PC-3 (cell line): ENCODE measurements at regions not wholly inside any gene's neighbourhood (a gene's known extent, or its start where the extent isn't known, plus 50 kb on each side); places are given as distances from the start of the nearest gene placed in this dataset.
A peak's percentile ranks its signal among the peaks of the same experiment; 100 is the strongest.

ENCODE experiments used
- ATAC-seq: fragments of 200-7000 bp; cut with Tn5 transposase; 2 replicates; pipeline ENCODE4 v1.9.1; 2020; ENCODE audit warnings: mild to moderate bottlenecking, moderate library complexity
- BruUV-seq: library from RNA; stranded (reverse); fragments of 400-500 nt; replicated peaks from 2 replicates; lab custom pipeline; 2021; lab: Mats Ljungman, UMichigan
- CTCF ChIA-PET: fragments of 300-600 bp; sonication (Branson Sonifier 250); formaldehyde crosslinking; loops from one replicate; lab custom pipeline; 2022; ENCODE audit warnings: antibody characterized with exemption; lab: Charles Lee
- POLR2A ChIA-PET: fragments of 300-600 bp; sonication (Branson Sonifier 250); formaldehyde crosslinking; loops from one replicate; lab custom pipeline; 2022; ENCODE audit warnings: antibody characterized with exemption; ENCODE audit not compliant: unreplicated experiment; lab: Charles Lee
- DNase-seq: peaks from one replicate; pipeline ENCODE4 v3.0.0-alpha.2; 2015
- H2AFZ ChIP-seq: fragments of 300-600 bp; sonication (generic); 2 replicates; pipeline ENCODE4 v1.6.0; 2016; ENCODE audit warnings: antibody characterized with exemption, low read length
- H3F3A ChIP-seq: fragments of 300-600 bp; sonication (generic); one replicate; pipeline ENCODE4 v1.6.0; 2017; ENCODE audit warnings: antibody characterized with exemption, low read length, control low read depth, mild to moderate bottlenecking; ENCODE audit not compliant: unreplicated experiment
- H3K27ac ChIP-seq: fragments of 300-600 bp; sonication (generic); 2 replicates; pipeline ENCODE4 v1.5.1; 2016; ENCODE audit warnings: mild to moderate bottlenecking, low read length
- H3K27me3 ChIP-seq: fragments of 300-600 bp; sonication (generic); 2 replicates; pipeline ENCODE4 v1.6.1; 2016; ENCODE audit warnings: low read length, mixed read lengths
- H3K36me3 ChIP-seq: fragments of 300-600 bp; sonication (generic); 2 replicates; pipeline ENCODE4 v1.6.1; 2016; ENCODE audit warnings: low read depth, mixed run types, low read length, mixed read lengths
- H3K4me1 ChIP-seq: fragments of 300-600 bp; sonication (generic); 2 replicates; pipeline ENCODE4 v1.5.1; 2016; ENCODE audit warnings: low read length; ENCODE audit not compliant: insufficient read depth
- H3K4me2 ChIP-seq: fragments of 300-600 bp; sonication (generic); 2 replicates; pipeline ENCODE4 v1.6.0; 2016; ENCODE audit warnings: low read length
- H3K4me3 ChIP-seq: fragments of 300-600 bp; sonication (generic); 2 replicates; pipeline ENCODE4 v1.5.1; 2016; ENCODE audit warnings: mild to moderate bottlenecking, low read length, mixed read lengths
- H3K79me2 ChIP-seq: fragments of 300-600 bp; sonication (generic); 2 replicates; pipeline ENCODE4 v1.6.1; 2017; ENCODE audit warnings: low read length, mixed read lengths
- H3K9ac ChIP-seq: fragments of 300-600 bp; sonication (generic); 2 replicates; pipeline ENCODE4 v1.6.0; 2016; ENCODE audit warnings: mild to moderate bottlenecking, low read length
- H3K9me2 ChIP-seq: fragments of 300-600 bp; sonication (generic); replicated peaks from 2 replicates; pipeline ENCODE4 v1.6.1; 2016; ENCODE audit warnings: mixed run types, low read length, mixed read lengths
- H3K9me3 ChIP-seq: fragments of 300-600 bp; sonication (generic); 2 replicates; pipeline ENCODE4 v1.6.1; 2016; ENCODE audit warnings: low read length, mixed read lengths
- H4K20me1 ChIP-seq: fragments of 300-600 bp; sonication (generic); 2 replicates; pipeline ENCODE4 v1.6.1; 2016; ENCODE audit warnings: low read length, mixed read lengths
- CTCF ChIP-seq: fragments of 300-600 bp; sonication (generic); conservative IDR thresholded peaks from 2 replicates; pipeline ENCODE4 v1.5.1; 2017; ENCODE audit warnings: antibody characterized with exemption, low read depth, mild to moderate bottlenecking, low read length
- EZH2 ChIP-seq: fragments of 300-600 bp; sonication (generic); IDR thresholded peaks from one replicate; pipeline ENCODE4 v1.6.1; 2017; ENCODE audit warnings: antibody characterized with exemption, mild to moderate bottlenecking, low read length; ENCODE audit not compliant: unreplicated experiment
- EZH2phosphoT487 ChIP-seq: fragments of 300-600 bp; sonication (generic); IDR thresholded peaks from 2 replicates; pipeline ENCODE4 v1.6.1; 2018; ENCODE audit warnings: mild to moderate bottlenecking, antibody characterized with exemption, low read length, borderline replicate concordance
- intact Hi-C: fragments of 100-400 bp; cut with micrococcal nuclease; formaldehyde crosslinking; loops from 2 replicates; pipeline ENCODE4 v1.9.0; 2023

DNA sequence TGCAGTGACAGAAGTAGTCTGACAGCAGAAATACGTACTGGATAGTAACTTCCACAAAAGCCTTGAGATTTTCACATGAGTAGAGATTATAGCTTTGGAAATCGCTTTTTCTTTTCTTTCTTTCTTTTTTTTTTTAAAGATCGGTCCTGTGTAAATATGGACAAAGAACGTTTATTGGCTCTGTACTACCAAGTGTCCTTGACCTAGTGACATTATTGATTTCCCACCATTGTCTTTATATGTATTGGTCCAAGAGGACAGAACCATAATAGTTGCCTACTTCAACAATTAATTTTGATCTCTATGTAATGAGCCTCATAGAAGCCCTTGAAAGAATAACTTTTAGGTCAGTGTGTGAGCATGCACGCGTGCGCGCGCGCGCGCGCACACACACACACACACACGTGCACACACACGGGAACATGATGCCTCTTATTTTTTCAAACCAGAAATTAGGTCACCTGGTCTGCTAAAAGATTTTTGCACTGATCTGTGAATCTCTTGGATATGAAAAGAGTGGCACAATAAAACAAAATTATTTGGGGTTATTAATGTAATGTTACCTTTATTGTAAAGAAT, 516.8 kb downstream of the PSAT1 start:
- TF ChIP-seq CTCF, result no peak
- TF ChIP-seq EZH2, result no peak
- TF ChIP-seq EZH2phosphoT487, result no peak
- POLR2A ChIA-PET, result no interaction called here
- no peak overlapping the region for H3K4me3 ChIP-seq
- no peak overlapping the region for H2AFZ ChIP-seq
- no peaks in the 10 kb centered on the region for H3K9me3 ChIP-seq
- H3K4me2 ChIP-seq, result no peak overlapping the region
- no peaks in the 10 kb centered on the region for H3K79me2 ChIP-seq
- no peaks in the 10 kb centered on the region for H4K20me1 ChIP-seq
- no peaks in the 10 kb centered on the region for H3K9me2 ChIP-seq
- ATAC-seq (no peak), DNase-seq (no peak)
- CTCF ChIA-PET, result no interaction called here
- H3K27ac ChIP-seq, result no peak overlapping the region
- intact Hi-C loops, result loop anchor here (5.0 kb wide), 1 partner anchor 191 kb away; no protein-coding TSS in a partner anchor
- H3K36me3 ChIP-seq, result no peaks in the 10 kb centered on the region
- peaks cover 12% of the 10 kb centered on the region for H3K4me1 ChIP-seq
- H3K9ac ChIP-seq, result no peak overlapping the region
- H3K27me3 ChIP-seq, result no peaks in the 10 kb centered on the region
- no peaks in the 10 kb centered on the region for H3F3A ChIP-seq
- no TSS peak for BruUV-seq

GRCh38 chr9:78821126-78821822, 524.3 kb downstream of the PSAT1 start:
- Histone ChIP-seq H3K4me2 (0 out of 2 replicates have a peak overlapping the region, but pooled peaks have one; percentile 17), H3K36me3 (no peaks in the 10 kb centered on the region), H3K4me3 (no peak overlapping the region), H3K27ac (no peak overlapping the region), H3K27me3 (no peaks in the 10 kb centered on the region), H3K9me2 (no peaks in the 10 kb centered on the region), H2AFZ (peak overlapping the region; percentile 44; the same call in 1 of the 2 replicates), H3K9me3 (no peaks in the 10 kb centered on the region), H4K20me1 (no peaks in the 10 kb centered on the region), H3F3A (no peaks in the 10 kb centered on the region), H3K4me1 (no peaks in the 10 kb centered on the region), H3K79me2 (no peaks in the 10 kb centered on the region), H3K9ac (no peak overlapping the region)
- BruUV-seq, result no TSS peak
- ATAC-seq (0 out of 2 replicates have a peak, but pooled peaks have one; percentile 29), DNase-seq (peak; percentile 65)
- CTCF ChIA-PET, result no interaction called here
- TF ChIP-seq EZH2 (no peak), CTCF (peak; percentile 78)
- POLR2A ChIA-PET, result no interaction called here
- intact Hi-C loops, result loop anchor here (5.0 kb wide), 1 partner anchor 219 kb away; no protein-coding TSS in a partner anchor

DNA sequence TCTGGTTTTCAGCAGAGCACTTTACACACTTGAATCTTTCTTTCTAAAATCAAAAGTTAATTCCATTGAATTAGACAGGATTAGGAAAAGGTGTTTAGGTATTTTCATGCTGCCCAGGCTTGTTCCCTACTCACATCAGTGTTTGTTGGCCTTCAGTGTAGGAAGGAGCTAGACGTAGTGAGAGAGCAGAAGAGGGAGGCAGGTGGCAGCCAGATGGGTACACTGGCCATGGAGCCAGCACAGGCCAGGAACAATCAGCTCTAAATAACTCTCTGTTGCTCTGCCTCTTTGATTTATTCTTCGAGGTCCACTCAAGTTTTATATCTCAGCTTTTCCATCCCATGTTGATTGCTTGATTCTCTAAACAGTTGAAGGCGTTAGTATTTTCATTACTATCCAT, 529.6 kb downstream of the PSAT1 start:
- Histone ChIP-seq H3K4me3 (no peak overlapping the region), H3K9me2 (no peaks in the 10 kb centered on the region), H3K9ac (no peak overlapping the region), H3K36me3 (no peaks in the 10 kb centered on the region), H2AFZ (no peak overlapping the region), H3K9me3 (no peaks in the 10 kb centered on the region), H3K27me3 (no peaks in the 10 kb centered on the region), H3F3A (no peaks in the 10 kb centered on the region), H3K79me2 (no peaks in the 10 kb centered on the region), H3K4me2 (no peak overlapping the region), H3K4me1 (no peaks in the 10 kb centered on the region), H4K20me1 (no peaks in the 10 kb centered on the region), H3K27ac (no peak overlapping the region)
- BruUV-seq, result no TSS peak
- TF ChIP-seq EZH2phosphoT487 (no peak), EZH2 (no peak), CTCF (no peak)
- POLR2A ChIA-PET, result no interaction called here
- DNase-seq (no peak), ATAC-seq (no peak)
- intact Hi-C loops, result no loop called here
- CTCF ChIA-PET, result no interaction called here
